ENCODE measurements at regions not wholly inside any gene's neighbourhood (a gene's known extent, or its start where the extent isn't known, plus 50 kb on each side); places are given as distances from the start of the nearest gene placed in this dataset.

DNA sequence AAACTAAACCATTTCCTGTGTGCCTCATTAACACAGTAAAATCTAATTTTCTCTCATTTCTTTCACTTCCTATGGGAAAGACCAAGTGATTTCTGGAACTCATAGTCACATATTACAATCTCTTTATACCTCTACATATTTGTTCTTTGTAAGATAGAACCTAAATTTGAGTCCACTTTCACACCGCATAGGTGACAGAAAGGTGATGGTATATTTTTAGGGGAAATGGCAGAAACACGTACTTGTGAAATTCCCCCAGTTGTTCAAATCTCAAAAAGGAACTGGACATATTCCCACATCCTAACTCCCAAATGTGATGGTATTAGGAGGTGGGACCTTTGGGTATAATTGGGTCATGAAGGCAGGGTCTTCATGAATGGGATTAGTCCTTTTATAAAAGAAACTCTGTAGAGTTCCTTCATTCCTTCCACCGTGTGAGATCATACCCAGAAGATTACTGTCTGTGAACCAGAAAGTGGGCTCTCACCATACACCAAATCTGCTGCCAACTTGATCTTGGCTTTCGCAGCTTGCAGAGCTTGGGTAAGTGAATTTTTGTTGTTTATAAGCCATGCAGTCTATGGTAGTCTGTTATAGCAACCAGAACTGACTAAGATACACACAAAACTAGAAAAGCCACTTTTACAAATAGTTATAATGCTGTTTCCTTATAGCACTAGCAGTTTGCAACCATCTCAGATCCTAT, 542.1 kb downstream of the DSC3 start:
- FAIRE-seq (no peak), DNase-seq (ENCODE audit: low read depth, low spot score) (no peak)
- H3K9me1 ChIP-seq (ENCODE audit: control insufficient read depth, extremely low read depth, insufficient read depth, low read length) = no peaks in the 10 kb centered on the region
- no peaks in the 10 kb centered on the region for H3K9me3 ChIP-seq (ENCODE audit: control insufficient read depth, low read depth, low read length)
- H3K27me3 ChIP-seq (ENCODE audit: control insufficient read depth, extremely low read depth, insufficient read depth, low read length) = no peaks in the 10 kb centered on the region
- no peak overlapping the region for H3K4me2 ChIP-seq (ENCODE audit: control insufficient read depth, extremely low read depth, insufficient read depth, low read depth, low read length)
- dilution Hi-C loops (cut with MboI; ENCODE audit: extremely low pct_ligation_motif_present, low sequenced_read_pairs) = no loop called here
- H3K27ac ChIP-seq (ENCODE audit: control insufficient read depth, insufficient read depth, low read length) = no peak overlapping the region
- no peaks in the 10 kb centered on the region for H3K79me2 ChIP-seq (ENCODE audit: control insufficient read depth, insufficient read depth, low read length)
- no peaks in the 10 kb centered on the region for H4K20me1 ChIP-seq (ENCODE audit: control insufficient read depth, extremely low read depth, insufficient read depth, low read length)
- no peak overlapping the region for H2AFZ ChIP-seq (ENCODE audit: control insufficient read depth, low read length)
- no peaks in the 10 kb centered on the region for H3K4me1 ChIP-seq (ENCODE audit: control insufficient read depth, extremely low read depth, insufficient read depth, low read length)
- TF ChIP-seq EZH2 (IDR thresholded peaks at IDR 0.05; ENCODE audit: low read length) = no peak
- TF ChIP-seq CTCF (optimal IDR thresholded peaks at IDR 0.05 in 1 of 3, IDR thresholded peaks at IDR 0.05 in 1 of 3, conservative IDR thresholded peaks at IDR 0.05 in 1 of 3; ENCODE audit: extremely low read depth in 1 of 3, insufficient read depth in 2 of 3, low read length in 3 of 3) = no peak
- H3K36me3 ChIP-seq (ENCODE audit: control insufficient read depth in 2 of 2, extremely low read depth in 1 of 2, insufficient read depth in 2 of 2, low read length in 2 of 2) = no peaks in the 10 kb centered on the region
- H3K9ac ChIP-seq (ENCODE audit: control insufficient read depth, extremely low read depth, insufficient read depth, low read length) = no peak overlapping the region
- H3K4me3 ChIP-seq (ENCODE audit: control insufficient read depth in 2 of 3, extremely low read depth in 1 of 3, insufficient read depth in 2 of 3, low read depth in 1 of 3, low read length in 3 of 3) = no peak overlapping the region

DNA sequence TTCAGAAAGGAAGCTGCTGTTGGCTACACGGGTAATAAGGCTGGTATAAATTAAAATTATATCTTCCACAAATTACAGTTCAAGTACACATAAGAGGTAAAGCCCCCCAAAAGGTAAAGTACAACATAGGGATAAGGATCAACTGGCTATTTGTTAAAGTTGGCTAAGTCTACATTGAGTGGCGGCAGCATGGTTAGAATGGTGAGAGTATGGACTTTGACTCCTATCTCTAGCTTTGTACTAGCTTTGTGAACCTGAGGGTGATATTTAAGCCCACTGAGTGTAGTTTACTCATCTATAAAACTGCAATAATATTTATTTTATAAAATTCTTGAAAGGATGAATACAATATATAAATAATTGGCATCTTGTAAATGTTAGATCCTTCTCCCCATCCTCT, 542.8 kb downstream of the DSC3 start:
- Histone ChIP-seq H3K9me3 (ENCODE audit: control insufficient read depth, low read depth, low read length) (no peaks in the 10 kb centered on the region), H3K4me3 (ENCODE audit: control insufficient read depth in 2 of 3, extremely low read depth in 1 of 3, insufficient read depth in 2 of 3, low read depth in 1 of 3, low read length in 3 of 3) (no peak overlapping the region), H3K4me2 (ENCODE audit: control insufficient read depth, extremely low read depth, insufficient read depth, low read depth, low read length) (no peak overlapping the region), H3K9ac (ENCODE audit: control insufficient read depth, extremely low read depth, insufficient read depth, low read length) (no peak overlapping the region), H3K79me2 (ENCODE audit: control insufficient read depth, insufficient read depth, low read length) (no peaks in the 10 kb centered on the region), H3K27me3 (ENCODE audit: control insufficient read depth, extremely low read depth, insufficient read depth, low read length) (no peaks in the 10 kb centered on the region), H4K20me1 (ENCODE audit: control insufficient read depth, extremely low read depth, insufficient read depth, low read length) (no peaks in the 10 kb centered on the region), H3K9me1 (ENCODE audit: control insufficient read depth, extremely low read depth, insufficient read depth, low read length) (no peaks in the 10 kb centered on the region), H2AFZ (ENCODE audit: control insufficient read depth, low read length) (no peak overlapping the region), H3K4me1 (ENCODE audit: control insufficient read depth, extremely low read depth, insufficient read depth, low read length) (no peaks in the 10 kb centered on the region), H3K36me3 (ENCODE audit: control insufficient read depth in 2 of 2, extremely low read depth in 1 of 2, insufficient read depth in 2 of 2, low read length in 2 of 2) (no peaks in the 10 kb centered on the region), H3K27ac (ENCODE audit: control insufficient read depth, insufficient read depth, low read length) (no peak overlapping the region)
- dilution Hi-C loops (cut with MboI; ENCODE audit: extremely low pct_ligation_motif_present, low sequenced_read_pairs) = no loop called here
- TF ChIP-seq EZH2 (IDR thresholded peaks at IDR 0.05; ENCODE audit: low read length) (no peak), CTCF (optimal IDR thresholded peaks at IDR 0.05 in 1 of 3, IDR thresholded peaks at IDR 0.05 in 1 of 3, conservative IDR thresholded peaks at IDR 0.05 in 1 of 3; ENCODE audit: extremely low read depth in 1 of 3, insufficient read depth in 2 of 3, low read length in 3 of 3) (no peak)
- DNase-seq (ENCODE audit: low read depth, low spot score) = no peak
- FAIRE-seq = no peak

Measured in keratinocyte (primary cell).